ENCODE measurements at regions not wholly inside any gene's neighbourhood (a gene's known extent, or its start where the extent isn't known, plus 50 kb on each side); places are given as distances from the start of the nearest gene placed in this dataset.
"Not testable (repeated sequence)": the region's sequence is repeated elsewhere in the genome, so short reads cannot be mapped to it uniquely, and the experiment has no call there.

- DNase-seq, result no peak
These were observed 344.7 kb upstream of the PTBP2 start for GRCh38 chr1:96376846-96377245.

GRCh38 chr1:96384611-96385010 lies 337.0 kb upstream of the PTBP2 start:
- DNase-seq, result no peak

- no peak for DNase-seq
These were observed 333.8 kb upstream of the PTBP2 start for GRCh38 chr1:96387785-96388184.

GRCh38 chr1:96388421-96389310 lies 332.9 kb upstream of the PTBP2 start:
- no peak for DNase-seq

GRCh38 chr1:96400089-96400488 lies 321.5 kb upstream of the PTBP2 start:
- DNase-seq, result no peak

GRCh38 chr1:96409087-96409486 lies 312.5 kb upstream of the PTBP2 start:
- DNase-seq, result no peak

GRCh38 chr1:96409689-96410088 lies 311.9 kb upstream of the PTBP2 start:
- no peak for DNase-seq

GRCh38 chr1:96411006-96411405 lies 310.6 kb upstream of the PTBP2 start:
- no peak for DNase-seq

GRCh38 chr1:96414598-96414997 lies 307.0 kb upstream of the PTBP2 start:
- no peak for DNase-seq

- no peak for DNase-seq
These were observed 305.4 kb upstream of the PTBP2 start for GRCh38 chr1:96416111-96416595.

- DNase-seq, result no peak
These were observed 304.7 kb upstream of the PTBP2 start for GRCh38 chr1:96416701-96417444.

GRCh38 chr1:96418969-96419368 lies 302.6 kb upstream of the PTBP2 start:
- DNase-seq, result no peak

GRCh38 chr1:96424877-96425276 lies 296.7 kb upstream of the PTBP2 start:
- DNase-seq, result no peak

- no peak for DNase-seq
These were observed 296.0 kb upstream of the PTBP2 start for GRCh38 chr1:96425382-96426129.

- DNase-seq, result no peak
These were observed 294.0 kb upstream of the PTBP2 start for GRCh38 chr1:96427616-96428015.

GRCh38 chr1:96445302-96445701 lies 276.3 kb upstream of the PTBP2 start:
- DNase-seq, result no peak

- DNase-seq, result no peak
These were observed 257.5 kb upstream of the PTBP2 start for GRCh38 chr1:96464066-96464465.

- DNase-seq, result no peak
These were observed 257.1 kb upstream of the PTBP2 start for GRCh38 chr1:96464522-96464921.

- DNase-seq, result no peak
These were observed 256.6 kb upstream of the PTBP2 start for GRCh38 chr1:96464991-96465390.

GRCh38 chr1:96465441-96465840 lies 256.1 kb upstream of the PTBP2 start:
- DNase-seq, result no peak

- DNase-seq, result no peak
These were observed 254.7 kb upstream of the PTBP2 start for GRCh38 chr1:96466842-96467241.

GRCh38 chr1:96469726-96470125 lies 251.9 kb upstream of the PTBP2 start:
- DNase-seq, result not testable (repeated sequence)

GRCh38 chr1:96472471-96472870 lies 249.1 kb upstream of the PTBP2 start:
- DNase-seq, result no peak

Measured in T-helper 2 cell (primary cell).